K562 (cell line): ENCODE measurements at regions not wholly inside any gene's neighbourhood (a gene's known extent, or its start where the extent isn't known, plus 50 kb on each side); places are given as distances from the start of the nearest gene placed in this dataset.

Experiments
- ATAC-seq: fragments of 200-7000 bp; cut with Tn5 transposase; 3 replicates; pipeline ENCODE4 v1.9.1; 2020; ENCODE audit warnings: moderate library complexity
- BruUV-seq: library from RNA; stranded (reverse); fragments of 400-500 nt; replicated peaks from 2 replicates; lab custom pipeline; 2021; lab: Mats Ljungman, UMichigan
- CTCF ChIA-PET: fragments of 300-600 bp; formaldehyde crosslinking; extraction: SDS; loops from one replicate; lab custom pipeline; 2021; ENCODE audit warnings: low intra/inter-chr PET ratio; lab: Yijun Ruan, JAX
- POLR2A ChIA-PET: fragments of 300-600, 350-650 bp; sonication (Branson Sonifier 250); formaldehyde crosslinking; extraction: SDS; loops from one replicate; lab custom pipeline; 2021; ENCODE audit warnings: antibody characterized with exemption, inconsistent platforms; lab: Yijun Ruan, JAX
- DNase-seq, 4 experiments: peaks; one replicate each; pipeline versions ENCODE4 v3.0.0 to v3.0.0-alpha.2; 2011 to 2018; ENCODE audit warnings: low spot score in 3 of 4, mixed read lengths in 3 of 4; ENCODE audit errors: extremely low read depth in 1 of 4
- FAIRE-seq: peaks from 2 replicates; lab custom pipeline; 2011; peaks lifted over from hg19 to GRCh38; lab: Jason Lieb, UNC
- H2AFZ ChIP-seq: 2 replicates; pipeline ENCODE4 v1.6.0; 2011; ENCODE audit warnings: low read depth, low read length, control low read depth, inconsistent platforms
- H3K27ac ChIP-seq: fragments of 200-600 bp; 3 replicates; pipeline ENCODE4 v1.8.0; 2011; ENCODE audit warnings: low read depth, mild to moderate bottlenecking, control low read depth, inconsistent platforms, low read length, moderate library complexity, mixed read lengths; ENCODE audit errors: extremely low read depth
- H3K27me3 ChIP-seq, 2 experiments: fragments of 300-600 bp in 1 of 2; 2 replicates in 1 of 2; 3 replicates in 1 of 2; pipeline versions ENCODE4 v1.6.0 to v1.8.0; 2011; ENCODE audit warnings: inconsistent platforms in 2 of 2, low read length in 2 of 2, mild to moderate bottlenecking in 1 of 2, mixed read lengths in 1 of 2, moderate library complexity in 1 of 2; ENCODE audit not compliant: control insufficient read depth in 2 of 2, insufficient read depth in 2 of 2
- H3K36me3 ChIP-seq: fragments of 300-600 bp; 3 replicates; pipeline ENCODE4 v1.8.0; 2011; ENCODE audit warnings: mild to moderate bottlenecking, low read length, inconsistent platforms; ENCODE audit not compliant: control insufficient read depth, insufficient read depth
- H3K4me1 ChIP-seq, 2 experiments: fragments of 200-600 bp in 1 of 2; replicated peaks in 1 of 2; 2 replicates in 1 of 2; 3 replicates in 1 of 2; pipeline versions ENCODE4 v1.5.1 to v1.8.0; 2011; ENCODE audit warnings: inconsistent platforms in 2 of 2, low read length in 2 of 2, mild to moderate bottlenecking in 1 of 2, mixed read lengths in 1 of 2, moderate library complexity in 1 of 2; ENCODE audit not compliant: control insufficient read depth in 2 of 2, insufficient read depth in 2 of 2
- H3K4me2 ChIP-seq: 2 replicates; pipeline ENCODE4 v1.6.1; 2011; ENCODE audit warnings: low read length, control low read depth, inconsistent platforms, mixed read lengths; ENCODE audit not compliant: insufficient read depth
- H3K4me3 ChIP-seq: fragments of 200-600 bp; sonication (generic), shearing (Covaris generic); 2 replicates; pipeline ENCODE4 v1.5.1; 2016; ENCODE audit warnings: control low read depth, inconsistent platforms
- H3K79me2 ChIP-seq: fragments of 200-600 bp; 3 replicates; pipeline ENCODE4 v1.8.0; 2011; ENCODE audit warnings: low read length, inconsistent platforms; ENCODE audit not compliant: control insufficient read depth, insufficient read depth
- H3K9ac ChIP-seq, 2 experiments: 2 replicates each; pipeline versions ENCODE4 v1.6.0 to v1.6.1; 2011; ENCODE audit warnings: low read depth in 2 of 2, low read length in 2 of 2, control low read depth in 1 of 2, inconsistent platforms in 1 of 2, mild to moderate bottlenecking in 1 of 2, mixed read lengths in 1 of 2; ENCODE audit not compliant: insufficient read depth in 1 of 2
- H3K9me1 ChIP-seq: one replicate; pipeline ENCODE4 v1.6.0; 2011; ENCODE audit warnings: inconsistent platforms, mild to moderate bottlenecking, low read length, moderate library complexity; ENCODE audit not compliant: control insufficient read depth, insufficient read depth
- H3K9me3 ChIP-seq: replicated peaks from 2 replicates; pipeline ENCODE4 v1.5.1; 2011; ENCODE audit warnings: low read depth, low read length, inconsistent platforms; ENCODE audit not compliant: control insufficient read depth, insufficient read depth
- H4K20me1 ChIP-seq: replicated peaks from 2 replicates; pipeline ENCODE4 v1.6.1; 2011; ENCODE audit warnings: low read length, inconsistent platforms, mixed read lengths; ENCODE audit not compliant: control insufficient read depth, insufficient read depth
- CBFA2T2 ChIP-seq: fragments of 450-650 bp; conservative IDR thresholded peaks from 2 replicates; pipeline ENCODE4 v1.6.1; 2017; ENCODE audit warnings: mild to moderate bottlenecking
- RAD51 ChIP-seq: fragments of 450-650 bp; IDR thresholded peaks from 2 replicates; pipeline ENCODE4 v1.7.1; 2016; ENCODE audit warnings: low read depth, mild to moderate bottlenecking, borderline replicate concordance
- RBM15 ChIP-seq: fragments of 200-400 bp; formaldehyde crosslinking; IDR thresholded peaks from 2 replicates; pipeline ENCODE4 v1.6.1; 2018; ENCODE audit warnings: mild to moderate bottlenecking, low read length, moderate library complexity; ENCODE audit not compliant: insufficient read depth
- WGBS: fragments of 100-300 bp; shearing (Covaris generic); methylation state at CpG from one replicate; pipeline ENCODE4 v1.1.6; 2016; ENCODE audit warnings: low coverage, mixed read lengths; ENCODE audit not compliant: insufficient coverage; ENCODE audit errors: missing lambda C conversion rate; 5-methylcytosine and 5-hydroxymethylcytosine counted together
- in situ Hi-C: fragments of 300-500 bp; cut with MboI; formaldehyde crosslinking; loops from 4 replicates; pipeline ENCODE4 v1.15.0; 2018; ENCODE audit warnings: inconsistent platforms, mixed read lengths
- intact Hi-C: fragments of 100-400 bp; cut with micrococcal nuclease; formaldehyde crosslinking; loops from 2 replicates; pipeline ENCODE4 v1.14.2; 2022
- TF ChIP-seq, protein P1 (sequence below): IDR thresholded peaks from 2 replicates; pipeline ENCODE4 v1.6.1; 2016; ENCODE audit warnings: missing genetic modification characterization, missing compliant biosample characterization
- TF ChIP-seq, protein P2 (sequence below): fragments of 450-650 bp; formaldehyde crosslinking; IDR thresholded peaks from 2 replicates; pipeline ENCODE4 v1.4.0; 2020; ENCODE audit warnings: mild to moderate bottlenecking, mixed read lengths

- DNase-seq (peak in 1 of 4 experiments; percentile 8), FAIRE-seq (no peak), ATAC-seq (no peak)
- BruUV-seq: no TSS peak
- Histone ChIP-seq H3K79me2 (no peaks in the 10 kb centered on the region), H3K27ac (no peak overlapping the region), H3K9me1 (no peaks in the 10 kb centered on the region), H3K9ac (no peak overlapping the region), H2AFZ (no peak overlapping the region), H4K20me1 (no peaks in the 10 kb centered on the region), H3K4me2 (no peak overlapping the region), H3K36me3 (no peaks in the 10 kb centered on the region), H3K27me3 (no peaks in the 10 kb centered on the region), H3K9me3 (no peaks in the 10 kb centered on the region), H3K4me3 (no peak overlapping the region), H3K4me1 (no peaks in the 10 kb centered on the region)
- in situ Hi-C loops: no loop called here
- 0% methylated on average over 4 of the region's 4 CpGs for WGBS
- POLR2A ChIA-PET: no interaction called here
- TF ChIP-seq, protein P1, sequence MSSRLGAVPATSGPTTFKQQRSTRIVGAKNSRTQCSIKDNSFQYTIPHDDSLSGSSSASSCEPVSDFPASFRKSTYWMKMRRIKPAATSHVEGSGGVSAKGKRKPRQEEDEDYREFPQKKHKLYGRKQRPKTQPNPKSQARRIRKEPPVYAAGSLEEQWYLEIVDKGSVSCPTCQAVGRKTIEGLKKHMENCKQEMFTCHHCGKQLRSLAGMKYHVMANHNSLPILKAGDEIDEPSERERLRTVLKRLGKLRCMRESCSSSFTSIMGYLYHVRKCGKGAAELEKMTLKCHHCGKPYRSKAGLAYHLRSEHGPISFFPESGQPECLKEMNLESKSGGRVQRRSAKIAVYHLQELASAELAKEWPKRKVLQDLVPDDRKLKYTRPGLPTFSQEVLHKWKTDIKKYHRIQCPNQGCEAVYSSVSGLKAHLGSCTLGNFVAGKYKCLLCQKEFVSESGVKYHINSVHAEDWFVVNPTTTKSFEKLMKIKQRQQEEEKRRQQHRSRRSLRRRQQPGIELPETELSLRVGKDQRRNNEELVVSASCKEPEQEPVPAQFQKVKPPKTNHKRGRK (tag): no peak
- TF ChIP-seq, protein P2, sequence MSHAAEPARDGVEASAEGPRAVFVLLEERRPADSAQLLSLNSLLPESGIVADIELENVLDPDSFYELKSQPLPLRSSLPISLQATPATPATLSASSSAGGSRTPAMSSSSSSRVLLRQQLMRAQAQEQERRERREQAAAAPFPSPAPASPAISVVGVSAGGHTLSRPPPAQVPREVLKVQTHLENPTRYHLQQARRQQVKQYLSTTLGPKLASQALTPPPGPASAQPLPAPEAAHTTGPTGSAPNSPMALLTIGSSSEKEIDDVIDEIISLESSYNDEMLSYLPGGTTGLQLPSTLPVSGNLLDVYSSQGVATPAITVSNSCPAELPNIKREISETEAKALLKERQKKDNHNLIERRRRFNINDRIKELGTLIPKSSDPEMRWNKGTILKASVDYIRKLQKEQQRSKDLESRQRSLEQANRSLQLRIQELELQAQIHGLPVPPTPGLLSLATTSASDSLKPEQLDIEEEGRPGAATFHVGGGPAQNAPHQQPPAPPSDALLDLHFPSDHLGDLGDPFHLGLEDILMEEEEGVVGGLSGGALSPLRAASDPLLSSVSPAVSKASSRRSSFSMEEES (CRISPR knock-in tag): peak; percentile 80
- TF ChIP-seq RBM15 (no peak), RAD51 (peak; percentile 59; the same call in 1 of the 2 replicates), CBFA2T2 (peak; percentile 20; the same call in 1 of the 2 replicates)
- CTCF ChIA-PET: no interaction called here
- intact Hi-C loops: loop anchor here (5.0 kb wide), 1 partner anchor 141 kb away; no protein-coding TSS in a partner anchor
These were observed 118.5 kb upstream of the SPAG17 start for GRCh38 chr1:118303534-118303933.
